GM23248 (cell line): ENCODE measurements at regions not wholly inside any gene's neighbourhood (a gene's known extent, or its start where the extent isn't known, plus 50 kb on each side); places are given as distances from the start of the nearest gene placed in this dataset.

ENCODE experiments used
- DNase-seq: peaks from one replicate; pipeline ENCODE4 v3.0.0-alpha.2; 2015
- H2AFZ ChIP-seq: fragments of 200-600 bp; sonication (generic); 2 replicates; pipeline ENCODE4 v1.6.1; 2016; ENCODE audit warnings: antibody characterized with exemption
- H3F3A ChIP-seq: fragments of 200-600 bp; sonication (generic); 2 replicates; pipeline ENCODE4 v1.6.1; 2016; ENCODE audit warnings: mild to moderate bottlenecking, antibody characterized with exemption, mixed run types; ENCODE audit not compliant: insufficient read depth
- H3K27ac ChIP-seq: fragments of 200-600 bp; sonication (generic); 2 replicates; pipeline ENCODE4 v1.5.1; 2016; ENCODE audit warnings: mild to moderate bottlenecking
- H3K27me3 ChIP-seq: fragments of 200-600 bp; sonication (generic); replicated peaks from 2 replicates; pipeline ENCODE4 v1.6.1; 2016; ENCODE audit warnings: mild to moderate bottlenecking; ENCODE audit not compliant: insufficient read depth
- H3K36me3 ChIP-seq: fragments of 200-600 bp; sonication (generic); 2 replicates; pipeline ENCODE4 v1.6.1; 2016; ENCODE audit warnings: low read depth, mild to moderate bottlenecking
- H3K4me1 ChIP-seq: fragments of 200-600 bp; sonication (generic); 2 replicates; pipeline ENCODE4 v1.6.1; 2016; ENCODE audit warnings: mild to moderate bottlenecking; ENCODE audit not compliant: insufficient read depth
- H3K4me2 ChIP-seq: fragments of 200-600 bp; sonication (generic); one replicate; pipeline ENCODE4 v1.6.1; 2016; ENCODE audit warnings: mild to moderate bottlenecking; ENCODE audit not compliant: unreplicated experiment
- H3K4me3 ChIP-seq: fragments of 200-600 bp; sonication (generic); 2 replicates; pipeline ENCODE4 v1.5.1; 2016; ENCODE audit warnings: mild to moderate bottlenecking
- H3K79me2 ChIP-seq: fragments of 200-600 bp; sonication (generic); 2 replicates; pipeline ENCODE4 v1.6.1; 2016; ENCODE audit warnings: mild to moderate bottlenecking; ENCODE audit not compliant: insufficient read depth
- H3K9ac ChIP-seq: fragments of 200-600 bp; sonication (generic); 2 replicates; pipeline ENCODE4 v1.6.1; 2016; ENCODE audit warnings: mild to moderate bottlenecking
- H3K9me2 ChIP-seq: fragments of 200-600 bp; sonication (generic); 2 replicates; pipeline ENCODE4 v1.6.1; 2016; ENCODE audit warnings: mixed run types, mild to moderate bottlenecking, moderate library complexity; ENCODE audit not compliant: insufficient read depth
- H3K9me3 ChIP-seq: fragments of 200-600 bp; sonication (generic); one replicate; pipeline ENCODE4 v1.6.1; 2017; ENCODE audit warnings: low read depth
- H4K20me1 ChIP-seq: fragments of 200-600 bp; sonication (generic); 2 replicates; pipeline ENCODE4 v1.6.0; 2016; ENCODE audit not compliant: insufficient read depth
- EZH2 ChIP-seq: fragments of 200-600 bp; sonication (generic); IDR thresholded peaks from 2 replicates; pipeline ENCODE4 v1.6.1; 2018; ENCODE audit warnings: antibody characterized with exemption, mild to moderate bottlenecking; ENCODE audit not compliant: insufficient read depth, poor library complexity, severe bottlenecking
- EZH2phosphoT487 ChIP-seq: fragments of 200-600 bp; sonication (generic); IDR thresholded peaks from 2 replicates; pipeline ENCODE4 v1.6.1; 2018; ENCODE audit warnings: antibody characterized with exemption, moderate library complexity, mild to moderate bottlenecking, low read depth; ENCODE audit not compliant: insufficient read depth
- WGBS, 2 experiments: methylation state at CpG; one replicate each; pipeline ENCODE4 v1.1.6; 2015 to 2017; ENCODE audit warnings: low lambda C conversion rate in 2 of 2, low coverage in 1 of 2; ENCODE audit errors: missing lambda C conversion rate in 2 of 2; 5-methylcytosine and 5-hydroxymethylcytosine counted together
- in situ Hi-C: fragments of 300-500 bp; cut with MboI; formaldehyde crosslinking; loops from 2 replicates; pipeline ENCODE4 v1.15.0; 2020

DNA sequence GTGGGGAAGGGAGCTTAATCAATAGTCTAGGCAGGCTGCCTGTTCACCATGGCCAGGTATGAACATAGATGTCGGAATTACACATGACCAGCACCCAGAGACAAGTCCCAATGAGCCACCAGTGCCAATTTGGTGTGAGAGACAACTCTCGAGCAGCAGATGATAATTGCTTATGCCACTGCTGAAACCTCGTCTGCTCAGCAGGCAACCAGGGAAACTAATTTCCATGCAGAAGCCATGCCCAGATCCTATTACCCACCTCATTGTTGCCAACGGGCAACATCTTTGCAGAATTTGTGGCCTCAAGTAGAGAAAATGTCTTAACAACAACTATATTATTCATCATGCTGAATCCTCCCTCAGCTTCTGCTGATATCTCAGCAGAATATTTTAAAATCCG is 84.9 kb downstream of the CGGBP1 start:
- DNase-seq = no peak
- H3K4me1 ChIP-seq = no peaks in the 10 kb centered on the region
- no peaks in the 10 kb centered on the region for H3K79me2 ChIP-seq
- no peak overlapping the region for H3K9ac ChIP-seq
- no peaks in the 10 kb centered on the region for H3K9me2 ChIP-seq
- no peak overlapping the region for H2AFZ ChIP-seq
- H3K4me3 ChIP-seq = no peak overlapping the region
- TF ChIP-seq EZH2 (no peak), EZH2phosphoT487 (no peak)
- H3K27ac ChIP-seq = no peak overlapping the region
- H4K20me1 ChIP-seq = no peaks in the 10 kb centered on the region
- in situ Hi-C loops = no loop called here
- no peaks in the 10 kb centered on the region for H3K36me3 ChIP-seq
- WGBS, 2 experiments = 36 to 44% methylated on average over 5 of the region's 5 CpGs
- H3K9me3 ChIP-seq = no peaks in the 10 kb centered on the region
- 0 out of 2 replicates have a peak, but pooled peaks cover 4% of the 10 kb centered on the region for H3K27me3 ChIP-seq
- H3K4me2 ChIP-seq = no peak overlapping the region
- H3F3A ChIP-seq = no peaks in the 10 kb centered on the region

- TF ChIP-seq EZH2phosphoT487 (no peak), EZH2 (no peak)
Measured at GRCh38 chr3:87969620-87970019, 89.2 kb downstream of the CGGBP1 start.

GRCh38 chr3:87968668-87969067 is 90.1 kb downstream of the CGGBP1 start:
- H3K9me3 ChIP-seq = no peaks in the 10 kb centered on the region
- H2AFZ ChIP-seq = no peak overlapping the region
- no peak overlapping the region for H3K4me2 ChIP-seq
- no peak for DNase-seq
- in situ Hi-C loops = no loop called here
- no peaks in the 10 kb centered on the region for H3K9me2 ChIP-seq
- no peak overlapping the region for H3K4me3 ChIP-seq
- no peak overlapping the region for H3K9ac ChIP-seq
- H3K27me3 ChIP-seq = no peaks in the 10 kb centered on the region
- no peaks in the 10 kb centered on the region for H3K36me3 ChIP-seq
- H3K27ac ChIP-seq = no peak overlapping the region
- no peaks in the 10 kb centered on the region for H3K4me1 ChIP-seq
- H3K79me2 ChIP-seq = no peaks in the 10 kb centered on the region
- WGBS, 2 experiments = 25 to 33% methylated on average over 5 of the region's 5 CpGs
- no peaks in the 10 kb centered on the region for H4K20me1 ChIP-seq
- no peaks in the 10 kb centered on the region for H3F3A ChIP-seq
- TF ChIP-seq EZH2 (no peak), EZH2phosphoT487 (no peak)

More at GRCh38 chr3:87969620-87970019, 89.2 kb downstream of the CGGBP1 start:
- no peaks in the 10 kb centered on the region for H3K36me3 ChIP-seq
- no peaks in the 10 kb centered on the region for H3K79me2 ChIP-seq
- H3K4me3 ChIP-seq = no peak overlapping the region
- H3K9ac ChIP-seq = no peak overlapping the region
- no peak overlapping the region for H2AFZ ChIP-seq
- no peaks in the 10 kb centered on the region for H3K9me3 ChIP-seq
- 11 to 12% methylated on average over 2 of the region's 2 CpGs for WGBS, 2 experiments
- H3K9me2 ChIP-seq = no peaks in the 10 kb centered on the region
- no peak overlapping the region for H3K4me2 ChIP-seq
- DNase-seq = no peak
- H3K27ac ChIP-seq = no peak overlapping the region
- in situ Hi-C loops = no loop called here
- no peaks in the 10 kb centered on the region for H3K4me1 ChIP-seq
- no peaks in the 10 kb centered on the region for H4K20me1 ChIP-seq
- H3K27me3 ChIP-seq = no peaks in the 10 kb centered on the region
- no peaks in the 10 kb centered on the region for H3F3A ChIP-seq

- H3K79me2 ChIP-seq = no peaks in the 10 kb centered on the region
- H3K9me3 ChIP-seq = no peaks in the 10 kb centered on the region
- H3K4me3 ChIP-seq = no peak overlapping the region
- no peaks in the 10 kb centered on the region for H3K36me3 ChIP-seq
- H3K27ac ChIP-seq = no peak overlapping the region
- no peaks in the 10 kb centered on the region for H3F3A ChIP-seq
- in situ Hi-C loops = no loop called here
- H3K27me3 ChIP-seq = no peaks in the 10 kb centered on the region
- H3K9me2 ChIP-seq = no peaks in the 10 kb centered on the region
- H3K9ac ChIP-seq = no peak overlapping the region
- no peak for DNase-seq
- no peaks in the 10 kb centered on the region for H4K20me1 ChIP-seq
- no peak overlapping the region for H2AFZ ChIP-seq
- TF ChIP-seq EZH2 (no peak), EZH2phosphoT487 (no peak)
- 0 to 3% methylated on average over 1 of the region's 1 CpG for WGBS, 2 experiments
- no peaks in the 10 kb centered on the region for H3K4me1 ChIP-seq
- H3K4me2 ChIP-seq = no peak overlapping the region
Measured at GRCh38 chr3:87958289-87958688, 100.5 kb downstream of the CGGBP1 start.

GRCh38 chr3:87957575-87957974 is 101.2 kb downstream of the CGGBP1 start:
- no peak for DNase-seq
- no peak overlapping the region for H2AFZ ChIP-seq
- H3K4me2 ChIP-seq = no peak overlapping the region
- no peaks in the 10 kb centered on the region for H3K4me1 ChIP-seq
- H3K79me2 ChIP-seq = no peaks in the 10 kb centered on the region
- no peaks in the 10 kb centered on the region for H3K27me3 ChIP-seq
- no peaks in the 10 kb centered on the region for H3K9me2 ChIP-seq
- no peaks in the 10 kb centered on the region for H3K9me3 ChIP-seq
- no peaks in the 10 kb centered on the region for H4K20me1 ChIP-seq
- H3F3A ChIP-seq = no peaks in the 10 kb centered on the region
- no peak overlapping the region for H3K27ac ChIP-seq
- TF ChIP-seq EZH2phosphoT487 (no peak), EZH2 (no peak)
- no peak overlapping the region for H3K4me3 ChIP-seq
- WGBS, 2 experiments = 45 to 51% methylated on average over 1 of the region's 1 CpG
- H3K36me3 ChIP-seq = no peaks in the 10 kb centered on the region
- H3K9ac ChIP-seq = no peak overlapping the region
- in situ Hi-C loops = no loop called here
